Keratinocyte (primary cell): ENCODE measurements at regions not wholly inside any gene's neighbourhood (a gene's known extent, or its start where the extent isn't known, plus 50 kb on each side); places are given as distances from the start of the nearest gene placed in this dataset.

ENCODE experiments used
- DNase-seq: peaks from one replicate; pipeline ENCODE4 v3.0.0-alpha.2; 2011; ENCODE audit warnings: low read depth, missing footprints, low spot score
- FAIRE-seq: peaks from 2 replicates; lab custom pipeline; 2011; peaks lifted over from hg19 to GRCh38; lab: Jason Lieb, UNC
- H2AFZ ChIP-seq: 2 replicates; pipeline ENCODE4 v1.6.0; 2012; ENCODE audit warnings: low read length, control low read depth, inconsistent platforms; ENCODE audit not compliant: control insufficient read depth
- H3K27ac ChIP-seq: 2 replicates; pipeline ENCODE4 v1.5.1; 2011; ENCODE audit warnings: low read length; ENCODE audit not compliant: control insufficient read depth, insufficient read depth
- H3K27me3 ChIP-seq: 3 replicates; pipeline ENCODE4 v1.6.0; 2011; ENCODE audit warnings: low read length; ENCODE audit not compliant: control insufficient read depth, insufficient read depth; ENCODE audit errors: extremely low read depth
- H3K36me3 ChIP-seq, 2 experiments: 2 replicates in 1 of 2; 3 replicates in 1 of 2; pipeline ENCODE4 v1.5.1; 2011; ENCODE audit warnings: low read length in 2 of 2, mild to moderate bottlenecking in 1 of 2; ENCODE audit not compliant: control insufficient read depth in 2 of 2, insufficient read depth in 2 of 2; ENCODE audit errors: extremely low read depth in 1 of 2
- H3K4me1 ChIP-seq: 3 replicates; pipeline ENCODE4 v1.5.1; 2011; ENCODE audit warnings: low read length; ENCODE audit not compliant: control insufficient read depth, insufficient read depth; ENCODE audit errors: extremely low read depth
- H3K4me2 ChIP-seq: 3 replicates; pipeline ENCODE4 v1.6.0; 2011; ENCODE audit warnings: low read depth, low read length; ENCODE audit not compliant: control insufficient read depth, insufficient read depth; ENCODE audit errors: extremely low read depth
- H3K4me3 ChIP-seq, 3 experiments: fragments of 200-600 bp in 1 of 3; sonication (generic) in 1 of 3; 2 replicates in 2 of 3; 3 replicates in 1 of 3; pipeline ENCODE4 v1.5.1; 2011 to 2016; ENCODE audit warnings: low read length in 3 of 3, mild to moderate bottlenecking in 3 of 3, control low read depth in 2 of 3, inconsistent platforms in 1 of 3, low read depth in 1 of 3, mixed read lengths in 1 of 3, mixed run types in 1 of 3, moderate library complexity in 1 of 3; ENCODE audit not compliant: control insufficient read depth in 2 of 3, insufficient read depth in 2 of 3; ENCODE audit errors: extremely low read depth in 1 of 3
- H3K79me2 ChIP-seq: 2 replicates; pipeline ENCODE4 v1.6.0; 2012; ENCODE audit warnings: low read length; ENCODE audit not compliant: control insufficient read depth, insufficient read depth
- H3K9ac ChIP-seq: 3 replicates; pipeline ENCODE4 v1.6.0; 2011; ENCODE audit warnings: low read length; ENCODE audit not compliant: control insufficient read depth, insufficient read depth; ENCODE audit errors: extremely low read depth
- H3K9me1 ChIP-seq: 3 replicates; pipeline ENCODE4 v1.6.0; 2011; ENCODE audit warnings: low read length; ENCODE audit not compliant: control insufficient read depth, insufficient read depth; ENCODE audit errors: extremely low read depth
- H3K9me3 ChIP-seq: 2 replicates; pipeline ENCODE4 v1.5.1; 2012; ENCODE audit warnings: low read depth, low read length; ENCODE audit not compliant: control insufficient read depth
- H4K20me1 ChIP-seq: 3 replicates; pipeline ENCODE4 v1.6.0; 2011; ENCODE audit warnings: low read length; ENCODE audit not compliant: control insufficient read depth, insufficient read depth; ENCODE audit errors: extremely low read depth
- EZH2 ChIP-seq: IDR thresholded peaks from one replicate; pipeline ENCODE4 v1.6.1; 2012; ENCODE audit warnings: inconsistent platforms, mild to moderate bottlenecking, low read length, moderate library complexity
- dilution Hi-C: fragments of 300-500 bp; cut with MboI; formaldehyde crosslinking; loops from one replicate; pipeline ENCODE4 v1.7.0; 2020; ENCODE audit warnings: low sequenced_read_pairs; ENCODE audit not compliant: extremely low pct_ligation_motif_present
- TF ChIP-seq, protein P1 (sequence below), 3 experiments: IDR thresholded peaks in 1 of 3; conservative IDR thresholded peaks in 1 of 3; optimal IDR thresholded peaks in 1 of 3; 2 replicates in 2 of 3; 3 replicates in 1 of 3; pipeline versions ENCODE3 to v1.5.1; 2011; ENCODE audit warnings: low read length in 3 of 3, mild to moderate bottlenecking in 3 of 3, moderate library complexity in 2 of 3, control low read depth in 1 of 3, inconsistent platforms in 1 of 3; ENCODE audit not compliant: insufficient read depth in 2 of 3; ENCODE audit errors: extremely low read depth in 1 of 3

DNA sequence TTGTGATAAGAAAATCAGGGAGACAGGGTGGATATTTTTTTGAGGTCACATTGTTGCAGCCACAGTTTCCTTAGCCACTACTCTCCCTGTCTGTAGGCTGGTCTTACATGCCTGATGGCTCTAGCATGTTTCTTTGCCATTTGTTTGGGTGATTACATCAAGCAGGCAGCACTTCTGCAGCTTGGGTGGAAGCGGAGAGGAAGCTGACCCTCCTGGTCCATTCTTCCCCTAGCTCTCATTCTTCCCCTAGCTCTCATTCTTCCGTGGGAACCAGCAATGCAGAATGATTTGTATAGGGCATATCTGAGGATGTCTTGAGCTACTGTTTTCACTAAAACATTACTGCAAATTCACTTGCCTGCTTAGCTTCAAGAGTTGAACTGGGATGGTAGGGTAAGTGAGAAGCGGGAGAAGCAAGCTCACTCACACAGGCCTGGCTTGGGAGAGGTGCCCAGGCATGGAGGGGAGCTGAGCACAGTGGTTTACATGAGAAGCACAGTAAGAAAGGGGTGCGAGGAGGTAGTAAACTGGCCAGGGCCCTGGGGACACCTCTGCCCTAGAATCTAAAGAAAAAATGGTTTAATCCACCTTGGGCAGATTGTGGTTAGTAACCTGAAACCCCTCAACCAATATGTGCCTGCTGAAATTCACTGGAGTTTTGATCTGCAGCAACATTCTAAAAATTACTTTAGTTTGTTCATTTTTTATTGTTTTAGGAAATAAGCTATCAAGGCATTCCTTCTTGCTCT lies 538.9 kb downstream of the RFC3 start:
- FAIRE-seq: no peak
- H3K4me1 ChIP-seq: peaks cover 39% of the 10 kb centered on the region
- H3K4me2 ChIP-seq: peak overlapping the region; percentile 22

DNA sequence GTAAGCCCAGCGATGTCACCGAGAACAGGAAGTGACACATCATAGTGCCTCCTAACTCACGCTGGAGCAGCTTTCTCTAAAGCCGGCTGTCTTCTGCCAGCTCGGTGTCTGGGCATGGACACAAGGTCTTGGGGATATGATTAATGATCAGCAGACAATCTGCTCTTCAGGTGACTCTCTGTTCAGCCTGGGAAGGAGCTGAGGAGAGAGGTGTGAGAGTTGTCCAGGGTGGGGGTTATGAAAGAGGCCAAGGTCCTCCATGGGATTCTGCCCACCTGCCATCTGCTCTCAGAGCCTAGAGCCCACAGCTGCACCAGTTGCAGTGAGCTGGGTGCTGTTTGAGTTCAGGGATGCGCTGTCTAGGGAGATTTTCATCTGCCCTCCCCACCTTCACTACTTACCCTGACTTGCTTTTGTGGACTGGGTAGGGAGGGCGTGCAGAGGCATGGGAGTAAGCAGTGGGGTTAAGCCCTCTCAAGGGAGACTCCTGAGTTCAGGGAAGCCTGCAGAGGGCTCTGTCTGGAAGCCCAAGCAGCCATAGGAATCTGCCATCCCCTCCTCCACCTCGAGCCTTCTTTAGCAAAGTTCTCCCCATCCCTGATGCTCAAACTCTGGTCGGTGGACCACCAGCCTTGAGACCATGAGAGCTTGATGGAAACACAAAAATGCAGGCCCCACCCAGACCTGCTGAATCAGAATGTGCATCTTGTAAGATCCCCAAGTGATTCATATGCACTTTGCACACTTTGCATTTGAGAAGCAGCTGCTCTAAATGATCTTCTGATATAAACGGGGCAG lies 539.7 kb downstream of the RFC3 start:
- H2AFZ ChIP-seq: peak overlapping the region; percentile 10
- no peaks in the 10 kb centered on the region for H3K79me2 ChIP-seq
- FAIRE-seq: peak; percentile 61
- no peaks in the 10 kb centered on the region for H3K27me3 ChIP-seq
- no peak for TF ChIP-seq EZH2
- TF ChIP-seq, protein P1, sequence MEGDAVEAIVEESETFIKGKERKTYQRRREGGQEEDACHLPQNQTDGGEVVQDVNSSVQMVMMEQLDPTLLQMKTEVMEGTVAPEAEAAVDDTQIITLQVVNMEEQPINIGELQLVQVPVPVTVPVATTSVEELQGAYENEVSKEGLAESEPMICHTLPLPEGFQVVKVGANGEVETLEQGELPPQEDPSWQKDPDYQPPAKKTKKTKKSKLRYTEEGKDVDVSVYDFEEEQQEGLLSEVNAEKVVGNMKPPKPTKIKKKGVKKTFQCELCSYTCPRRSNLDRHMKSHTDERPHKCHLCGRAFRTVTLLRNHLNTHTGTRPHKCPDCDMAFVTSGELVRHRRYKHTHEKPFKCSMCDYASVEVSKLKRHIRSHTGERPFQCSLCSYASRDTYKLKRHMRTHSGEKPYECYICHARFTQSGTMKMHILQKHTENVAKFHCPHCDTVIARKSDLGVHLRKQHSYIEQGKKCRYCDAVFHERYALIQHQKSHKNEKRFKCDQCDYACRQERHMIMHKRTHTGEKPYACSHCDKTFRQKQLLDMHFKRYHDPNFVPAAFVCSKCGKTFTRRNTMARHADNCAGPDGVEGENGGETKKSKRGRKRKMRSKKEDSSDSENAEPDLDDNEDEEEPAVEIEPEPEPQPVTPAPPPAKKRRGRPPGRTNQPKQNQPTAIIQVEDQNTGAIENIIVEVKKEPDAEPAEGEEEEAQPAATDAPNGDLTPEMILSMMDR (optimal IDR thresholded peaks at IDR 0.05 in 1 of 3, IDR thresholded peaks at IDR 0.05 in 1 of 3, conservative IDR thresholded peaks at IDR 0.05 in 1 of 3; ENCODE audit: extremely low read depth in 1 of 3, insufficient read depth in 2 of 3, low read length in 3 of 3): peak in 1 of 3 experiments; percentile 13
- no peak overlapping the region for H3K27ac ChIP-seq
- no peak overlapping the region for H3K4me3 ChIP-seq
- H3K9me3 ChIP-seq: no peaks in the 10 kb centered on the region
- no peaks in the 10 kb centered on the region for H4K20me1 ChIP-seq
- dilution Hi-C loops: no loop called here
- peaks cover 39% of the 10 kb centered on the region for H3K4me1 ChIP-seq
- H3K9me1 ChIP-seq: no peaks in the 10 kb centered on the region
- peak; percentile 67 for DNase-seq
- H3K9ac ChIP-seq: no peak overlapping the region
- no peaks in the 10 kb centered on the region for H3K36me3 ChIP-seq
- peak overlapping the region; percentile 22 for H3K4me2 ChIP-seq

More for the DNA sequence above, 538.9 kb downstream of the RFC3 start:
- no peak overlapping the region for H3K4me3 ChIP-seq
- H3K36me3 ChIP-seq: no peaks in the 10 kb centered on the region
- dilution Hi-C loops: no loop called here
- no peaks in the 10 kb centered on the region for H3K9me1 ChIP-seq
- H4K20me1 ChIP-seq: no peaks in the 10 kb centered on the region
- H3K79me2 ChIP-seq: no peaks in the 10 kb centered on the region
- TF ChIP-seq EZH2: no peak
- TF ChIP-seq, protein P1 (optimal IDR thresholded peaks at IDR 0.05 in 1 of 3, IDR thresholded peaks at IDR 0.05 in 1 of 3, conservative IDR thresholded peaks at IDR 0.05 in 1 of 3; ENCODE audit: extremely low read depth in 1 of 3, insufficient read depth in 2 of 3, low read length in 3 of 3): no peak
- H3K9me3 ChIP-seq: no peaks in the 10 kb centered on the region
- DNase-seq: no peak
- H3K9ac ChIP-seq: no peak overlapping the region
- H3K27me3 ChIP-seq: no peaks in the 10 kb centered on the region
- H3K27ac ChIP-seq: no peak overlapping the region
- H2AFZ ChIP-seq: no peak overlapping the region
